A673 (cell line): ENCODE measurements at regions not wholly inside any gene's neighbourhood (a gene's known extent, or its start where the extent isn't known, plus 50 kb on each side); places are given as distances from the start of the nearest gene placed in this dataset.

Experiments used
- EZH2 ChIP-seq: fragments of 200-600 bp; sonication (generic); IDR thresholded peaks from 2 replicates; pipeline ENCODE4 v1.6.1; 2017; ENCODE audit warnings: borderline replicate concordance, low read depth, mild to moderate bottlenecking, mixed read lengths, antibody characterized with exemption, low read length; ENCODE audit not compliant: poor library complexity, severe bottlenecking
- TF ChIP-seq, protein P1 (sequence below): fragments of 300-800, 200-600 bp; sonication (generic); conservative IDR thresholded peaks from 2 replicates; pipeline ENCODE4 v1.5.1; 2017; ENCODE audit warnings: low read depth, mild to moderate bottlenecking, antibody characterized with exemption, low read length, moderate library complexity, mixed read lengths

DNA sequence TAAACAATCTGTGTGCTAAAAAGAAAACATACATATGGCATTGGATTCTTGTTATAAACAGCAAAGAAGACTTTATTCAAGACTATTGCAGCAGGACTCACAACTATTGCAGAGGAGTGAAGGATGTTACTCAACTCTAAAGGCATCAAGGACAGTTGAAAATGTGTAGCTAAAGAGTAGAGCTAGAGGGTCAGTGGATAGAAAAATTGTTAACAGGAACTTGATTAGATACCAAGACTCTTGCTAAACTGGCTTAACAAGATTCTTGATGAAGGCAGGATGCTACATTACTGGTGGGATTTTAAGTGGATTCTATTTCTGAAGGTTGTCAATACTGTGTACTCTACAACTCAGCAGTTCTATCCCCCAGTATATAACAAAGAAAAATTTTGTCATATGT is 1183.3 kb downstream of the SLITRK1 start:
- TF ChIP-seq, protein P1, sequence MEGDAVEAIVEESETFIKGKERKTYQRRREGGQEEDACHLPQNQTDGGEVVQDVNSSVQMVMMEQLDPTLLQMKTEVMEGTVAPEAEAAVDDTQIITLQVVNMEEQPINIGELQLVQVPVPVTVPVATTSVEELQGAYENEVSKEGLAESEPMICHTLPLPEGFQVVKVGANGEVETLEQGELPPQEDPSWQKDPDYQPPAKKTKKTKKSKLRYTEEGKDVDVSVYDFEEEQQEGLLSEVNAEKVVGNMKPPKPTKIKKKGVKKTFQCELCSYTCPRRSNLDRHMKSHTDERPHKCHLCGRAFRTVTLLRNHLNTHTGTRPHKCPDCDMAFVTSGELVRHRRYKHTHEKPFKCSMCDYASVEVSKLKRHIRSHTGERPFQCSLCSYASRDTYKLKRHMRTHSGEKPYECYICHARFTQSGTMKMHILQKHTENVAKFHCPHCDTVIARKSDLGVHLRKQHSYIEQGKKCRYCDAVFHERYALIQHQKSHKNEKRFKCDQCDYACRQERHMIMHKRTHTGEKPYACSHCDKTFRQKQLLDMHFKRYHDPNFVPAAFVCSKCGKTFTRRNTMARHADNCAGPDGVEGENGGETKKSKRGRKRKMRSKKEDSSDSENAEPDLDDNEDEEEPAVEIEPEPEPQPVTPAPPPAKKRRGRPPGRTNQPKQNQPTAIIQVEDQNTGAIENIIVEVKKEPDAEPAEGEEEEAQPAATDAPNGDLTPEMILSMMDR: no peak
- TF ChIP-seq EZH2: no peak
